ENCODE measurements at regions not wholly inside any gene's neighbourhood (a gene's known extent, or its start where the extent isn't known, plus 50 kb on each side); places are given as distances from the start of the nearest gene placed in this dataset.

- no peak for TF ChIP-seq ZNF383 (CRISPR knock-in tag; IDR thresholded peaks at IDR 0.05; ENCODE audit: borderline replicate concordance)
- TF ChIP-seq SP4 (CRISPR knock-in tag; IDR thresholded peaks at IDR 0.05) = no peak
- no peak for TF ChIP-seq ZNF703 (CRISPR knock-in tag; IDR thresholded peaks at IDR 0.05; ENCODE audit: borderline replicate concordance)
- TF ChIP-seq REL (CRISPR knock-in tag; conservative IDR thresholded peaks at IDR 0.05) = no peak
Observed at GRCh38 chr2:158733430-158733755, 61.7 kb upstream of the DAPL1 start (continued).

GRCh38 chr2:158734442-158734841 lies 60.7 kb upstream of the DAPL1 start:
- DNase-seq (ENCODE audit: low spot score) (no peak), FAIRE-seq (no peak), ATAC-seq (no peak)
- Histone ChIP-seq H3K27ac (ENCODE audit: extremely low read length, insufficient read depth, low read length) (no peak overlapping the region), H3K36me3 (replicated peaks in 1 of 2; ENCODE audit: control insufficient read depth in 1 of 2, insufficient read depth in 2 of 2, low read length in 2 of 2) (no peaks in the 10 kb centered on the region), H3K4me1 (ENCODE audit: insufficient read depth, low read length) (peaks cover 18% of the 10 kb centered on the region), H3K27me3 (ENCODE audit: control insufficient read depth in 1 of 2, insufficient read depth in 2 of 2, low read length in 2 of 2) (peaks cover 6 to 56% of the 10 kb centered on the region in 2 experiments; a peak in 4 of 5 replicates), H3K9me3 (ENCODE audit: low read length) (no peaks in the 10 kb centered on the region), H3K79me2 (ENCODE audit: insufficient read depth, low read length) (no peaks in the 10 kb centered on the region), H4K20me1 (ENCODE audit: insufficient read depth, low read length) (no peaks in the 10 kb centered on the region), H3K4me2 (ENCODE audit: low read depth, low read length) (no peak overlapping the region), H2AFZ (ENCODE audit: low read length) (no peak overlapping the region), H3K9ac (ENCODE audit: insufficient read depth, low read depth, low read length) (no peak overlapping the region), H3K4me3 (replicated peaks in 1 of 3; ENCODE audit: insufficient read depth in 1 of 3, low read depth in 2 of 3, low read length in 3 of 3) (no peak overlapping the region)
- TF ChIP-seq, protein P1, sequence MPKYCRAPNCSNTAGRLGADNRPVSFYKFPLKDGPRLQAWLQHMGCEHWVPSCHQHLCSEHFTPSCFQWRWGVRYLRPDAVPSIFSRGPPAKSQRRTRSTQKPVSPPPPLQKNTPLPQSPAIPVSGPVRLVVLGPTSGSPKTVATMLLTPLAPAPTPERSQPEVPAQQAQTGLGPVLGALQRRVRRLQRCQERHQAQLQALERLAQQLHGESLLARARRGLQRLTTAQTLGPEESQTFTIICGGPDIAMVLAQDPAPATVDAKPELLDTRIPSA (CRISPR knock-in tag; IDR thresholded peaks at IDR 0.05; ENCODE audit: borderline replicate concordance) = no peak
- TF ChIP-seq, protein P2, sequence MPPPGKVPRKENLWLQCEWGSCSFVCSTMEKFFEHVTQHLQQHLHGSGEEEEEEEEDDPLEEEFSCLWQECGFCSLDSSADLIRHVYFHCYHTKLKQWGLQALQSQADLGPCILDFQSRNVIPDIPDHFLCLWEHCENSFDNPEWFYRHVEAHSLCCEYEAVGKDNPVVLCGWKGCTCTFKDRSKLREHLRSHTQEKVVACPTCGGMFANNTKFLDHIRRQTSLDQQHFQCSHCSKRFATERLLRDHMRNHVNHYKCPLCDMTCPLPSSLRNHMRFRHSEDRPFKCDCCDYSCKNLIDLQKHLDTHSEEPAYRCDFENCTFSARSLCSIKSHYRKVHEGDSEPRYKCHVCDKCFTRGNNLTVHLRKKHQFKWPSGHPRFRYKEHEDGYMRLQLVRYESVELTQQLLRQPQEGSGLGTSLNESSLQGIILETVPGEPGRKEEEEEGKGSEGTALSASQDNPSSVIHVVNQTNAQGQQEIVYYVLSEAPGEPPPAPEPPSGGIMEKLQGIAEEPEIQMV (CRISPR knock-in tag; IDR thresholded peaks at IDR 0.05; ENCODE audit: low read depth) = no peak
- TF ChIP-seq, protein P3, sequence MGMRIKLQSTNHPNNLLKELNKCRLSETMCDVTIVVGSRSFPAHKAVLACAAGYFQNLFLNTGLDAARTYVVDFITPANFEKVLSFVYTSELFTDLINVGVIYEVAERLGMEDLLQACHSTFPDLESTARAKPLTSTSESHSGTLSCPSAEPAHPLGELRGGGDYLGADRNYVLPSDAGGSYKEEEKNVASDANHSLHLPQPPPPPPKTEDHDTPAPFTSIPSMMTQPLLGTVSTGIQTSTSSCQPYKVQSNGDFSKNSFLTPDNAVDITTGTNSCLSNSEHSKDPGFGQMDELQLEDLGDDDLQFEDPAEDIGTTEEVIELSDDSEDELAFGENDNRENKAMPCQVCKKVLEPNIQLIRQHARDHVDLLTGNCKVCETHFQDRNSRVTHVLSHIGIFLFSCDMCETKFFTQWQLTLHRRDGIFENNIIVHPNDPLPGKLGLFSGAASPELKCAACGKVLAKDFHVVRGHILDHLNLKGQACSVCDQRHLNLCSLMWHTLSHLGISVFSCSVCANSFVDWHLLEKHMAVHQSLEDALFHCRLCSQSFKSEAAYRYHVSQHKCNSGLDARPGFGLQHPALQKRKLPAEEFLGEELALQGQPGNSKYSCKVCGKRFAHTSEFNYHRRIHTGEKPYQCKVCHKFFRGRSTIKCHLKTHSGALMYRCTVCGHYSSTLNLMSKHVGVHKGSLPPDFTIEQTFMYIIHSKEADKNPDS (CRISPR knock-in tag; IDR thresholded peaks at IDR 0.05) = no peak
- TF ChIP-seq ZBTB37 (CRISPR knock-in tag; IDR thresholded peaks at IDR 0.05) (no peak), ZSCAN12 (CRISPR knock-in tag; IDR thresholded peaks at IDR 0.05) (no peak), SMAD3 (CRISPR knock-in tag; IDR thresholded peaks at IDR 0.05) (no peak), SP4 (CRISPR knock-in tag; IDR thresholded peaks at IDR 0.05) (no peak), MATR3 (CRISPR knock-in tag; IDR thresholded peaks at IDR 0.05) (no peak)
- CTCF ChIA-PET (ENCODE audit: low intra/inter-chr PET ratio, low total read pairs) = no interaction called here
- BruUV-seq (replicated peaks) = no TSS peak
- POLR2A ChIA-PET = no interaction called here
- WGBS (ENCODE audit: low lambda C conversion rate) = 77% methylated on average over 7 of the region's 7 CpGs
- intact Hi-C loops (cut with micrococcal nuclease; ENCODE audit: unreplicated experiment) (no loop called here), in situ Hi-C loops (cut with HindIII; ENCODE audit: extremely low pct_ligation_motif_present, low pct_unique_long_range_greater_than_20kb) (loop anchor here (25.0 kb wide), 1 partner anchor 272 kb away; the partner anchor contains the start of genes CCDC148 and PKP4)
